Activated CD4-positive, alpha-beta T cell treated with anti-CD3 and anti-CD28 coated beads, Interleukin-10, Interleukin-2, amounts not matched to agents 100 ng/mL and 50 ng/mL, durations not matched to agents 16 hours and 8 hours (primary cell): ENCODE measurements at regions not wholly inside any gene's neighbourhood (a gene's known extent, or its start where the extent isn't known, plus 50 kb on each side); places are given as distances from the start of the nearest gene placed in this dataset.

ENCODE experiments used
- DNase-seq: peaks from one replicate; pipeline ENCODE4 v3.0.0-alpha.2; 2020

- no peak for DNase-seq
Observed at GRCh38 chr3:67290438-67290837, 292.3 kb downstream of the KBTBD8 start.

- no peak for DNase-seq
Observed at GRCh38 chr3:67291287-67292252, 293.5 kb downstream of the KBTBD8 start.

GRCh38 chr3:67292356-67293121 is 294.4 kb downstream of the KBTBD8 start:
- DNase-seq: no peak

DNA sequence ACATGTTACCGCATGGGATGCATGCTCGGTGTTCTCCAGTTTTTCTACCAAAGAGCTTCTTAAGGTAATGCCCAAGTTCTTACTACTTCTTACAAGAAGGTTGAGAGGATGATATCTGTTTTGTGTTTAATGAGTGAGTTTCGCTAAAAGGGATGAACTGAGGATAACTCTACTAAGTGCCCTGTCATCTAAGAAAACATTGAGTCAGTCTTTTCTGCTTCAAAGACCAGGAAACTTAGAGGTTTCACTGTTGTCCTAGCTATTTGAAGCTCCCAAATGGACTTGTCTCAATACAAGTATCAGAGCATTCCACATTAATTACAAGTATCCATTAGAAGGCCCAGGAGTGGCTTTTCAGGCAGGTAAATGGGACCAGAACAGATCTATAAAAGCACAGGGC is 296.2 kb downstream of the KBTBD8 start:
- no peak for DNase-seq

DNA sequence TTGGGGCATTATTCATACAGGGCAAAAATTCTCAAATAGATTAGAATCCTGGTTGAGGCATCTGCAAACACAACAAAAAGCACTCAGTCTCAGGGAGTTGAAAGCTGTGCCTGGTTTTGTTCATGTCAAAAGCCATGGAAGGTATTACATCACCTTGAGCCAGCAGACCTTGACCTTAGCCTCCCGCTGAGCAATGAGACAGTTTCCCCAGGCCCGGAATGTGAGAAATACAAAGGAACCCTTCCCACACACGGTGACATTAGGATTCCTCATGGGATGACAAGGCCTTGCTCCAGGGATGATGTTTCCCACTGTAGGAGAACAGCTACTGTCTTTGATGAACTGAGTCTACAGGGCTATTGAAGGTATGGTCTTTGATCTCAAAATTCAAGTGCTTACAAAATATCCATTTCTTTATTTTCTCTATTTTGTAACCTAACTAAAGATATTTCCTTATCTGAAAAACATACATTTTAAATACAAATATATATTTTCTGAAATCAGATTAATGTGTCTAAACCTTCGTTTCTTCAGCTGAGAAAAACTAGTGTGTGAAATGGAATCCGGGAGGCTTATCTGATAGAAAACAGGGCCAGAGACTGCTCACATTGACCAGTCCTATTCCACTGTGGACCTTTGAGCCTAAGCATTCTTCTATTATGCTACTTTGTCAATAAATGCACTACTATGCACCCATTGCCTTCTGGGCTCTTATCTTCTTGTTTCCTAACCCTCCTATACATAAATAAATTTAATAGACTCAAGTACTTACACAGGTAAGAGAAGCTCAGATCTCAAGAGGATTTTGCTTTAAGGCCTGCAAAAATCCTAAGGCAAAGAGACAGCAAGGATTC is 298.2 kb downstream of the KBTBD8 start:
- DNase-seq: no peak

GRCh38 chr3:67297715-67298475 is 299.8 kb downstream of the KBTBD8 start:
- DNase-seq: no peak

DNA sequence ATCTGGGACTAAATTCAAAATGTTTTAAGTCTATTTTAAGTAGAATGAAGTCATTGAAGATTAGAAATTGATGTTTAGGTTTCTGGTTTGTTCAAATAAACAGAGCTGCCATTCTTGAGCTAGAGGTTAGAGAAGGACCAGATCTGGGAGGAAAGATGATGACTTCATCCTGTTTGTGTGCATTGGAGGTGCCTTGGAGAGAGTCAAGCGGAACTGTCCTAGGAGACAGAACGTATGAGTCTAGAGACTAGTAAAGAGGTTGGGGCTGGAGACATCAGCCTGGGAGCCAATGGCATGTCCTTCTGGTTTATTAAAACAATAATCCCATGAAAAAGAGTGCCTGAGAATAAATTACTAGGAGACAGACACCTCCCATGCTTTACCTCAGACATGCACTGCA is 303.4 kb downstream of the KBTBD8 start:
- DNase-seq: no peak

DNA sequence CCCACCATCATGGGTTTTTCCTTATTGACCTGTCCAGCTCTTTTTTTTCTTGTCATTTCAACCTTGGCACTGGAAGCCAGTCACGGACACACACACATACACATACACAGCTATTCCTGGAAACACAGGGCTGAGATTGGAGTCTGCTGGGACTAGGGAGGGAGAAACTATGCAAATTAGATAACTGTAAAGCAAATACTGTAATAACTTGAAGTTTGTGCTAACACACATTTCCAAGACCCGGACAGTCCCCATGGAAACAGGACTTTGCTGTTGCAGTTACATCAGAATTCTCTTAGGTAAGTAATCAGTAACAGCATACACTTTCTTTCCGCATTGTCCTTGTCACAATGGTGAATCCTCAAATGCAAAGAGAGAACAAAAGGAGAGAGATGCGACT is 304.4 kb downstream of the KBTBD8 start:
- no peak for DNase-seq

DNA sequence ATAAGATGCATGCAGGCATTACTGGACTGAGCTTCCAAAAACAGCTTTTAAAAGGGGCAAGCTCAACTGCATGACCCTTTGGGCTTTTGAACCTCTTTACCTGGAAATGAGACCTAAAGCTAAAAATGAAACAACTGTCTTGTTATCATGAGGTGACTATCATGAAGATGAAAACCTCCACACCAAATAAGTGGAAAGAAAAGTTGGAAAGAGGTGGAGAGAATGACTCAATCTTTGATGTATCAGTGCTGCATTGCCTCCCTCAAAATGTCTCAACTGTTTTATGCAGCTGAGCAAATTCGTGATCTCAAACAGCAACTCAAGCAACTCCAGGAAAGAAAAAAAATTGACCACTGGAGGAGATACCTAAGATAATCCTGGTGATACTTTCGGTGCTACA is 307.1 kb downstream of the KBTBD8 start:
- DNase-seq: no peak

- DNase-seq: no peak
Observed at GRCh38 chr3:67305922-67306321, 307.8 kb downstream of the KBTBD8 start.

DNA sequence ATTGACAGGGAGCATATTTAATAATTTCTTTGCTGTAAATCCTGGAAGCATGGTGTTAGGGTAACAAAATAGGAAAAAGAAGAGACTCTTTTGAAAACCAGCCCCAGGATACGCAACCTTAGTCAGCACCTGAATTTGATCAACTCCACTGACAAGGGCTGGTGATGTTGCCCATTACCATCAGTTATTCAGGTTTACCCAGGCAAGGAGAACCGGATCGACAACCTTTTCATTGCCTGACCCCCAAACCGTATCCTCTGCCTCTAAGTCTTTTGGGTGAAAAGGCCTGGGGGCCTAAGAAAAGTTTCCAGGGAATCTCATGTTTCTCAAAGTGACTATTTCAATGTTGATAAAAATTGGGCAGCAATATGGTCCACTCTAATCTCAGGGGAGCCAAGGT is 313.3 kb downstream of the KBTBD8 start:
- no peak for DNase-seq

DNA sequence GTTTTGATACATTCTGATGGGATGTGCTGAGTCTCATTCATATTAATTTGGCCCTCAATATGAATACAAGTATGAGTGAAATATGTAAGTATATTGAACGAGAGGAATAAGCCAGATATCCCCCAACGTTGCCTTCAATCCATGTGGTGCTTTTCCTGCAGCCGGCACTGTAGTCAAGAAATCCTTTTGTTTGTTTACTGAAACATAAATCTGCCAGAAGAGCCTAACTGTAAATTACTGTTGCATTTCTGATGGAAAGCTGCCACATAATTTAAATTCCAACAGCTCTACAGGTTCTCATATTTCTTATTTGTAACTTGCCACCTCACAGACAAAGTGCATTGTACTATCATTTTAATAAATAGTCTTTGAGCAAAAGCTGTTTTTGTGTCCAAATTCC is 314.0 kb downstream of the KBTBD8 start:
- DNase-seq: no peak

DNA sequence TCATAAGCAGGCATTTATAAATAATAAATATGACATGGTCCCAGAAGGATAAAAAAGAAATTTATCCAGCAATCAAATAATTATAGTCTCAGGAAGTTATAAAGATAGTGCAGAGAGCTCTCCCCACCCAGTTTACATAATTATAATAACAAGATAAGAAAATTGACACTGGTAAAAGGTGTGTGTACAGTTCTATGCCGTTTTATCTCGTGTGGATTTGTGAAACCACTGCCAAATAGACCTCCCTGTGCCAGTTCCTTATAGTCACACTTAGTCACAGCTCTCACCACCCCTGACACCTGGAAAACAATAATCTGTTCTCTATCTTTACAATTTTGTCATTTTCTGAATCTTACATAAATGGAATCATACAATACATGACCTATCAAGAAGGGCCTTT is 320.1 kb downstream of the KBTBD8 start:
- no peak for DNase-seq

- no peak for DNase-seq
Observed at GRCh38 chr3:67324554-67324953, 326.4 kb downstream of the KBTBD8 start.
